PFSK-1 (cell line): ENCODE measurements at regions not wholly inside any gene's neighbourhood (a gene's known extent, or its start where the extent isn't known, plus 50 kb on each side); places are given as distances from the start of the nearest gene placed in this dataset.

Experiments
- FOXP2 ChIP-seq: optimal IDR thresholded peaks from 2 replicates; pipeline ENCODE3; 2011; ENCODE audit warnings: borderline replicate concordance, control low read depth, inconsistent platforms; ENCODE audit not compliant: insufficient read depth; ENCODE audit errors: extremely low read length, extremely low read depth
- POLR2AphosphoS5 ChIP-seq: IDR thresholded peaks from 2 replicates; pipeline ENCODE4 v1.6.1; 2012; ENCODE audit warnings: low read depth, mild to moderate bottlenecking, control low read depth, low read length, moderate library complexity
- REST ChIP-seq, 2 experiments: IDR thresholded peaks; 2 replicates each; pipeline versions ENCODE4 v1.6.1 to v1.8.0; 2011 to 2012; ENCODE audit warnings: low read depth in 2 of 2, low read length in 2 of 2, control low read depth in 1 of 2, inconsistent platforms in 1 of 2, mild to moderate bottlenecking in 1 of 2, moderate library complexity in 1 of 2; ENCODE audit not compliant: insufficient read depth in 1 of 2
- SIN3A ChIP-seq: IDR thresholded peaks from 2 replicates; pipeline ENCODE4 v1.6.1; 2012; ENCODE audit warnings: mild to moderate bottlenecking, low read length, moderate library complexity, borderline replicate concordance; ENCODE audit not compliant: insufficient read depth
- TAF1 ChIP-seq: IDR thresholded peaks from 2 replicates; pipeline ENCODE4 v1.6.1; 2012; ENCODE audit warnings: low read length, control low read depth, borderline replicate concordance; ENCODE audit not compliant: insufficient read depth

GRCh38 chr11:127628458-127628785 is 627.9 kb upstream of the KIRREL3 start:
- TF ChIP-seq REST (IDR thresholded peaks at IDR 0.05; ENCODE audit: insufficient read depth in 1 of 2, low read depth in 2 of 2, low read length in 2 of 2) = no peak

DNA sequence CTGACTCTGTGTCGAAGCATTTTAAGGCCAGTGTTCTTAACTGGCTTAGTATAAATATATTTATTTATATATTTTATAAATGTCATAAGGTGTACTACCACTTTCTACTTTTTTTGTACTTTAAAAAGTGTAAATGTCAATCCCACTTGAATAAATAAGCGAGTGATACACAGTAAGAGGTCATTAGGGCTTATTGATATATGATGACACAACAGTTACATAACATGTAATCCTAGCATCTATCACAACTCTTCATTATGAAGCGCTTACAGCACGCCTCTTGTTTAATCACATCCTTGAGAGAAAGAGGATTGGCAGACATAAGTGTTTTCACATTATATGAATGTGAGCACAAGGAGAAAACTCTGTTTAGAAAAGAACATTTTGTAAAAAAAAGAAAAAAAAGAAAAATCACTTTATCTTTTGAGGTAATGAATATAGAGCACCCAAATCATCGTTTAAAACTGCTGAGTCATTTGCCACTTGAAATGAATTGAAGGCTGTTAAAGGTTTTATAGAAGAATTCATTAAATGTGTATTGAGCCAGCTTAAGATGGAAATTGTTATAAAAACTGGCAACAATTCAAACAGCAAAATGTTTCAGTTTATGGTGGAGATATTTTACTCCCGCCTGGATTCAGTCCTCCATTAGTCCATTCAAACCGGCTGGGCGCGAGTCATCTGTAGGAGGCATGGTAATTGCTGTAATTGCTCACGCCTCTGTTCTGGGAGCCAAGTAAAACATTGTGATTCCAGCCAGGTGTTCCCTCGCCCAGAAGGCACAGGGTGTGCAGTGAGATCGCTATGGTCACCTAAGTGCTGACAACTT is 627.3 kb upstream of the KIRREL3 start:
- no peak for TF ChIP-seq TAF1
- TF ChIP-seq FOXP2 = no peak
- TF ChIP-seq POLR2AphosphoS5 = no peak
- TF ChIP-seq REST (IDR thresholded peaks at IDR 0.05; ENCODE audit: insufficient read depth in 1 of 2, low read depth in 2 of 2, low read length in 2 of 2) = no peak
- TF ChIP-seq SIN3A = no peak

GRCh38 chr11:127627204-127627603 is 626.6 kb upstream of the KIRREL3 start:
- no peak for TF ChIP-seq FOXP2
- no peak for TF ChIP-seq SIN3A
- no peak for TF ChIP-seq REST (IDR thresholded peaks at IDR 0.05; ENCODE audit: insufficient read depth in 1 of 2, low read depth in 2 of 2, low read length in 2 of 2)
- no peak for TF ChIP-seq POLR2AphosphoS5

DNA sequence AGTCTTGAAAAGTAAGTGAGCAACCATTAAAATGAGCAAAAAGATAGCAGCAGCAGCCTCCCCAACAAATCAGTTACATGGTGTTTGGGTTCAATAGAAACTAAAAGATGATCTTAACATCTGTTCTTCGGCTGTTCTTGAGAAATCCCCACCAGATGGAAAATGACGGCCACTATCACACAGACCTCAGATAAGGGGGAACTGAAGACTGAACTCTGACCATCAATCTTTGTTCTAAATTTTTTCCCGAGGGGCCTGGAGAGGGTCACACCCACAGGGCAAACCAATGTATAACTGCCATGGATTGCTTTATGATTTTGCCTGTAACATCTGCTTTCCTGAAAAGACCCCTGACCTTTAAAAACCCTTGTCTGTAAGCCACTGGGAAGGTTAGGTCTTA is 624.8 kb upstream of the KIRREL3 start:
- TF ChIP-seq TAF1 (no peak), POLR2AphosphoS5 (no peak), REST (IDR thresholded peaks at IDR 0.05; ENCODE audit: insufficient read depth in 1 of 2, low read depth in 2 of 2, low read length in 2 of 2) (no peak), FOXP2 (no peak), SIN3A (no peak)

GRCh38 chr11:127624306-127624856 is 623.8 kb upstream of the KIRREL3 start:
- TF ChIP-seq TAF1 (no peak), SIN3A (no peak)
